HG02973 (cell line): ENCODE measurements at regions not wholly inside any gene's neighbourhood (a gene's known extent, or its start where the extent isn't known, plus 50 kb on each side); places are given as distances from the start of the nearest gene placed in this dataset.

Experiments used
- ATAC-seq: cut with Tn5 transposase; IDR thresholded peaks from one replicate; pipeline ENCODE4 v1.9.1; 2021; ENCODE audit warnings: moderate library complexity; ENCODE audit not compliant: unreplicated experiment

GRCh38 chr15:91787198-91787597 is 66.3 kb upstream of the SLCO3A1 start:
- ATAC-seq: no peak

GRCh38 chr15:91789136-91789535 is 64.4 kb upstream of the SLCO3A1 start:
- ATAC-seq: no peak

GRCh38 chr15:91790836-91791235 is 62.7 kb upstream of the SLCO3A1 start:
- ATAC-seq: no peak

GRCh38 chr15:91793771-91794170 is 59.7 kb upstream of the SLCO3A1 start:
- no peak for ATAC-seq

GRCh38 chr15:91795235-91795634 is 58.3 kb upstream of the SLCO3A1 start:
- no peak for ATAC-seq

GRCh38 chr15:91801836-91802534 is 51.5 kb upstream of the SLCO3A1 start:
- ATAC-seq: no peak

- no peak for ATAC-seq
Measured at GRCh38 chr15:91803260-91803659, 50.2 kb upstream of the SLCO3A1 start.
